ENCODE measurements at regions not wholly inside any gene's neighbourhood (a gene's known extent, or its start where the extent isn't known, plus 50 kb on each side); places are given as distances from the start of the nearest gene placed in this dataset.

DNA sequence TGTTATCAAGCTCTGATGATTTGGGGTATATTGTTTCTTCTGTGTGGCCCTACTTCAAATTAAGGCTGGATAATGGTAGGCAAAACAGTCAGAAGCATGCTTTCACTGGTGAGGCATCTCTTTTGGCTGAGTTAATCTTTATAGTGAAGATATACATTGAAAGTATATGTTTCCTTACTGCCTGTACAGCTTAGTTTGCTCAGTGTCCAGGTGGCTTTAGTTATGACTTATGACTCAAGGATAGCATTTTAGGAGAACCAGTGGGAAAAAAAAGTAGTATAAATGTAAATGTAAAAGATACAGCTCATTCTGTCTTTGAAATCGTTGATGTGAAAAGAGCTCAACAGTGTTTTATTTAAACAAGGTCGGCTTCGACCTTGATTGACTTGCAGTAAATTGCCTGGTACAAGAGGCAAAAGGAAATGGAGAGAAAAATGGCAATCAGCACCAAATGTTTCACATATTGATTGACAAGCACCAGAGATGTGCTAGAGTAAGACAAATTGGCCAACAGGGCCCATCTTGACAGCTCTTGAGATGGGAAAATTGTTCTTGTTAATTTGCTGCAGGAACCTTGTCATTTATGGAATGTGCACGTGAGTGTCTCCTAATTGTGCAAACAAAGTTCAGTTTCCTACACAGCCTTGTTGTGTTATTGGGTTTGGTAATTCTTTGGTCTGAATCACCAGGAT, 447.4 kb upstream of the WWC1 start:
- TF ChIP-seq, protein P1, sequence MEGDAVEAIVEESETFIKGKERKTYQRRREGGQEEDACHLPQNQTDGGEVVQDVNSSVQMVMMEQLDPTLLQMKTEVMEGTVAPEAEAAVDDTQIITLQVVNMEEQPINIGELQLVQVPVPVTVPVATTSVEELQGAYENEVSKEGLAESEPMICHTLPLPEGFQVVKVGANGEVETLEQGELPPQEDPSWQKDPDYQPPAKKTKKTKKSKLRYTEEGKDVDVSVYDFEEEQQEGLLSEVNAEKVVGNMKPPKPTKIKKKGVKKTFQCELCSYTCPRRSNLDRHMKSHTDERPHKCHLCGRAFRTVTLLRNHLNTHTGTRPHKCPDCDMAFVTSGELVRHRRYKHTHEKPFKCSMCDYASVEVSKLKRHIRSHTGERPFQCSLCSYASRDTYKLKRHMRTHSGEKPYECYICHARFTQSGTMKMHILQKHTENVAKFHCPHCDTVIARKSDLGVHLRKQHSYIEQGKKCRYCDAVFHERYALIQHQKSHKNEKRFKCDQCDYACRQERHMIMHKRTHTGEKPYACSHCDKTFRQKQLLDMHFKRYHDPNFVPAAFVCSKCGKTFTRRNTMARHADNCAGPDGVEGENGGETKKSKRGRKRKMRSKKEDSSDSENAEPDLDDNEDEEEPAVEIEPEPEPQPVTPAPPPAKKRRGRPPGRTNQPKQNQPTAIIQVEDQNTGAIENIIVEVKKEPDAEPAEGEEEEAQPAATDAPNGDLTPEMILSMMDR (IDR thresholded peaks at IDR 0.05; ENCODE audit: poor library complexity, severe bottlenecking), result no peak
- TF ChIP-seq, protein P2, sequence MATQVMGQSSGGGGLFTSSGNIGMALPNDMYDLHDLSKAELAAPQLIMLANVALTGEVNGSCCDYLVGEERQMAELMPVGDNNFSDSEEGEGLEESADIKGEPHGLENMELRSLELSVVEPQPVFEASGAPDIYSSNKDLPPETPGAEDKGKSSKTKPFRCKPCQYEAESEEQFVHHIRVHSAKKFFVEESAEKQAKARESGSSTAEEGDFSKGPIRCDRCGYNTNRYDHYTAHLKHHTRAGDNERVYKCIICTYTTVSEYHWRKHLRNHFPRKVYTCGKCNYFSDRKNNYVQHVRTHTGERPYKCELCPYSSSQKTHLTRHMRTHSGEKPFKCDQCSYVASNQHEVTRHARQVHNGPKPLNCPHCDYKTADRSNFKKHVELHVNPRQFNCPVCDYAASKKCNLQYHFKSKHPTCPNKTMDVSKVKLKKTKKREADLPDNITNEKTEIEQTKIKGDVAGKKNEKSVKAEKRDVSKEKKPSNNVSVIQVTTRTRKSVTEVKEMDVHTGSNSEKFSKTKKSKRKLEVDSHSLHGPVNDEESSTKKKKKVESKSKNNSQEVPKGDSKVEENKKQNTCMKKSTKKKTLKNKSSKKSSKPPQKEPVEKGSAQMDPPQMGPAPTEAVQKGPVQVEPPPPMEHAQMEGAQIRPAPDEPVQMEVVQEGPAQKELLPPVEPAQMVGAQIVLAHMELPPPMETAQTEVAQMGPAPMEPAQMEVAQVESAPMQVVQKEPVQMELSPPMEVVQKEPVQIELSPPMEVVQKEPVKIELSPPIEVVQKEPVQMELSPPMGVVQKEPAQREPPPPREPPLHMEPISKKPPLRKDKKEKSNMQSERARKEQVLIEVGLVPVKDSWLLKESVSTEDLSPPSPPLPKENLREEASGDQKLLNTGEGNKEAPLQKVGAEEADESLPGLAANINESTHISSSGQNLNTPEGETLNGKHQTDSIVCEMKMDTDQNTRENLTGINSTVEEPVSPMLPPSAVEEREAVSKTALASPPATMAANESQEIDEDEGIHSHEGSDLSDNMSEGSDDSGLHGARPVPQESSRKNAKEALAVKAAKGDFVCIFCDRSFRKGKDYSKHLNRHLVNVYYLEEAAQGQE (IDR thresholded peaks at IDR 0.05; ENCODE audit: borderline replicate concordance), result peak; percentile 87
- TF ChIP-seq EZH2 (IDR thresholded peaks at IDR 0.05; ENCODE audit: borderline replicate concordance, insufficient read depth, low read length, poor library complexity, severe bottlenecking) (no peak), EP300 (conservative IDR thresholded peaks at IDR 0.05; ENCODE audit: poor library complexity, severe bottlenecking) (peak; percentile 90), RAD21 (conservative IDR thresholded peaks at IDR 0.05) (no peak), TAF1 (IDR thresholded peaks at IDR 0.05; ENCODE audit: low read depth) (no peak), POLR2AphosphoS5 (IDR thresholded peaks at IDR 0.05) (peak; percentile 78), MXI1 (conservative IDR thresholded peaks at IDR 0.05; ENCODE audit: poor library complexity, severe bottlenecking) (no peak)
